ENCODE measurements at regions not wholly inside any gene's neighbourhood (a gene's known extent, or its start where the extent isn't known, plus 50 kb on each side); places are given as distances from the start of the nearest gene placed in this dataset.

GRCh38 chr4:123802933-123803332 is 406.3 kb downstream of the SPRY1 start:
- H4K20me1 ChIP-seq (ENCODE audit: insufficient read depth) = no peaks in the 10 kb centered on the region
- H3K4me3 ChIP-seq (IDR thresholded peaks at IDR 0.05; ENCODE audit: insufficient read depth, low read depth, low read length) = no peak overlapping the region
- no peaks in the 10 kb centered on the region for H3K79me2 ChIP-seq (ENCODE audit: insufficient read depth, low read depth)
- H3K27me3 ChIP-seq (ENCODE audit: insufficient read depth, low read depth) = no peaks in the 10 kb centered on the region
- no peak overlapping the region for H3K9ac ChIP-seq
- H3K4me1 ChIP-seq (ENCODE audit: low read depth, poor library complexity, severe bottlenecking) = no peaks in the 10 kb centered on the region
- no peaks in the 10 kb centered on the region for H3K36me3 ChIP-seq (ENCODE audit: insufficient read depth)
- no peak for TF ChIP-seq CTCF (conservative IDR thresholded peaks at IDR 0.05; ENCODE audit: low read depth, low read length)
- no peak overlapping the region for H3K4me2 ChIP-seq
- no peak overlapping the region for H2AFZ ChIP-seq (ENCODE audit: low read depth)
- H3K27ac ChIP-seq = no peak overlapping the region

- no peak overlapping the region for H3K4me3 ChIP-seq (IDR thresholded peaks at IDR 0.05; ENCODE audit: insufficient read depth, low read depth, low read length)
- no peaks in the 10 kb centered on the region for H3K79me2 ChIP-seq (ENCODE audit: insufficient read depth, low read depth)
- H3K4me1 ChIP-seq (ENCODE audit: low read depth, poor library complexity, severe bottlenecking) = no peaks in the 10 kb centered on the region
- H4K20me1 ChIP-seq (ENCODE audit: insufficient read depth) = no peaks in the 10 kb centered on the region
- H3K4me2 ChIP-seq = no peak overlapping the region
- H3K9ac ChIP-seq = no peak overlapping the region
- H3K27ac ChIP-seq = no peak overlapping the region
- no peaks in the 10 kb centered on the region for H3K36me3 ChIP-seq (ENCODE audit: insufficient read depth)
- no peak overlapping the region for H2AFZ ChIP-seq (ENCODE audit: low read depth)
- no peaks in the 10 kb centered on the region for H3K27me3 ChIP-seq (ENCODE audit: insufficient read depth, low read depth)
- TF ChIP-seq CTCF (conservative IDR thresholded peaks at IDR 0.05; ENCODE audit: low read depth, low read length) = no peak
These were observed 407.7 kb downstream of the SPRY1 start for GRCh38 chr4:123804196-123804721.

- Histone ChIP-seq H3K9ac (no peak overlapping the region), H3K36me3 (ENCODE audit: insufficient read depth) (no peaks in the 10 kb centered on the region), H3K4me3 (IDR thresholded peaks at IDR 0.05; ENCODE audit: insufficient read depth, low read depth, low read length) (no peak overlapping the region), H3K4me2 (no peak overlapping the region), H2AFZ (ENCODE audit: low read depth) (no peak overlapping the region), H3K27ac (no peak overlapping the region), H3K79me2 (ENCODE audit: insufficient read depth, low read depth) (no peaks in the 10 kb centered on the region), H4K20me1 (ENCODE audit: insufficient read depth) (no peaks in the 10 kb centered on the region), H3K4me1 (ENCODE audit: low read depth, poor library complexity, severe bottlenecking) (no peaks in the 10 kb centered on the region), H3K27me3 (ENCODE audit: insufficient read depth, low read depth) (no peaks in the 10 kb centered on the region)
- TF ChIP-seq CTCF (conservative IDR thresholded peaks at IDR 0.05; ENCODE audit: low read depth, low read length) = no peak
These were observed 409.5 kb downstream of the SPRY1 start for GRCh38 chr4:123806056-123806455.

- no peak overlapping the region for H3K4me3 ChIP-seq (IDR thresholded peaks at IDR 0.05; ENCODE audit: insufficient read depth, low read depth, low read length)
- no peaks in the 10 kb centered on the region for H3K79me2 ChIP-seq (ENCODE audit: insufficient read depth, low read depth)
- no peak overlapping the region for H3K9ac ChIP-seq
- no peak overlapping the region for H2AFZ ChIP-seq (ENCODE audit: low read depth)
- no peak for TF ChIP-seq CTCF (conservative IDR thresholded peaks at IDR 0.05; ENCODE audit: low read depth, low read length)
- no peak overlapping the region for H3K4me2 ChIP-seq
- no peaks in the 10 kb centered on the region for H3K4me1 ChIP-seq (ENCODE audit: low read depth, poor library complexity, severe bottlenecking)
- no peaks in the 10 kb centered on the region for H3K36me3 ChIP-seq (ENCODE audit: insufficient read depth)
- no peaks in the 10 kb centered on the region for H3K27me3 ChIP-seq (ENCODE audit: insufficient read depth, low read depth)
- H4K20me1 ChIP-seq (ENCODE audit: insufficient read depth) = no peaks in the 10 kb centered on the region
- H3K27ac ChIP-seq = no peak overlapping the region
These were observed 410.6 kb downstream of the SPRY1 start for GRCh38 chr4:123807187-123807586.

Data from KMS-11 (cell line).